ENCODE measurements at regions not wholly inside any gene's neighbourhood (a gene's known extent, or its start where the extent isn't known, plus 50 kb on each side); places are given as distances from the start of the nearest gene placed in this dataset.

- TF ChIP-seq PAX8 (IDR thresholded peaks at IDR 0.05) (no peak), EP300 (IDR thresholded peaks at IDR 0.05; ENCODE audit: borderline replicate concordance in 1 of 2, control insufficient read depth in 1 of 2, low read depth in 2 of 2, low read length in 2 of 2) (no peak)
Observed at GRCh38 chr2:53173698-53174455, 593.7 kb upstream of the CHAC2 start.
